OCI-LY7 (cell line): ENCODE measurements at regions not wholly inside any gene's neighbourhood (a gene's known extent, or its start where the extent isn't known, plus 50 kb on each side); places are given as distances from the start of the nearest gene placed in this dataset.

Experiments used
- BruUV-seq: library from RNA; stranded (reverse); fragments of 400-500 nt; replicated peaks from 2 replicates; lab custom pipeline; 2021; lab: Mats Ljungman, UMichigan
- CTCF ChIA-PET: fragments of 300-600 bp; sonication (Branson Sonifier 250); formaldehyde crosslinking; loops from one replicate; lab custom pipeline; 2022; ENCODE audit warnings: antibody characterized with exemption; ENCODE audit not compliant: unreplicated experiment; lab: Charles Lee
- POLR2A ChIA-PET: fragments of 300-600 bp; sonication (Branson Sonifier 250); formaldehyde crosslinking; loops from one replicate; lab custom pipeline; 2022; ENCODE audit warnings: antibody characterized with exemption; lab: Charles Lee
- DNase-seq: peaks from one replicate; pipeline ENCODE4 v3.0.0-alpha.2; 2015; ENCODE audit warnings: low spot score
- H2AFZ ChIP-seq: fragments of 200-600 bp; sonication (generic), shearing (Covaris generic); 2 replicates; pipeline ENCODE4 v1.6.1; 2014; ENCODE audit warnings: mild to moderate bottlenecking, antibody characterized with exemption, low read length, moderate library complexity
- H3K27ac ChIP-seq: fragments of 200-600 bp; sonication (generic); 2 replicates; pipeline ENCODE4 v1.5.1; 2014; ENCODE audit warnings: mixed run types, low read depth, mild to moderate bottlenecking, moderate library complexity, low read length, inconsistent platforms; ENCODE audit not compliant: poor library complexity, severe bottlenecking
- H3K36me3 ChIP-seq: fragments of 200-600 bp; sonication (generic); 2 replicates; pipeline ENCODE4 v1.6.1; 2014; ENCODE audit warnings: mild to moderate bottlenecking, antibody characterized with exemption, low read length, moderate library complexity, mixed read lengths; ENCODE audit not compliant: insufficient read depth
- H3K4me1 ChIP-seq: fragments of 200-600 bp; sonication (generic); 2 replicates; pipeline ENCODE4 v1.5.1; 2014; ENCODE audit warnings: mild to moderate bottlenecking, low read length; ENCODE audit not compliant: insufficient read depth, poor library complexity, severe bottlenecking
- H3K4me2 ChIP-seq: fragments of 200-600 bp; sonication (generic); 2 replicates; pipeline ENCODE4 v1.6.1; 2014; ENCODE audit warnings: mild to moderate bottlenecking, low read length
- H3K4me3 ChIP-seq: fragments of 200-600 bp; sonication (generic); 2 replicates; pipeline ENCODE4 v1.5.1; 2014; ENCODE audit warnings: mild to moderate bottlenecking, low read depth, low read length; ENCODE audit not compliant: poor library complexity, severe bottlenecking
- H3K79me2 ChIP-seq: fragments of 200-600 bp; sonication (generic); 2 replicates; pipeline ENCODE4 v1.6.1; 2016; ENCODE audit warnings: low read depth, mild to moderate bottlenecking, low read length, moderate library complexity, mixed read lengths; ENCODE audit not compliant: insufficient read depth
- H3K9me2 ChIP-seq: fragments of 200-600 bp; sonication (generic); 2 replicates; pipeline ENCODE4 v1.6.1; 2016; ENCODE audit warnings: mild to moderate bottlenecking, low read length, mixed read lengths; ENCODE audit not compliant: insufficient read depth
- H3K9me3 ChIP-seq: fragments of 200-600 bp; sonication (generic); 2 replicates; pipeline ENCODE4 v1.6.1; 2014; ENCODE audit warnings: mild to moderate bottlenecking, mixed run types, low read length, mixed read lengths
- H4K20me1 ChIP-seq: fragments of 200-600 bp; sonication (generic); 2 replicates; pipeline ENCODE4 v1.6.1; 2014; ENCODE audit warnings: mild to moderate bottlenecking, antibody characterized with exemption, low read length, moderate library complexity, mixed read lengths; ENCODE audit not compliant: insufficient read depth
- EZH2phosphoT487 ChIP-seq: fragments of 200-600 bp; sonication (generic); IDR thresholded peaks from 2 replicates; pipeline ENCODE4 v1.6.1; 2018; ENCODE audit warnings: low read depth, borderline replicate concordance, mild to moderate bottlenecking, mixed run types, antibody characterized with exemption, low read length, moderate library complexity, mixed read lengths
- intact Hi-C: fragments of 100-400 bp; cut with micrococcal nuclease; formaldehyde crosslinking; loops from one replicate; pipeline ENCODE4 v1.10.0; 2022; ENCODE audit not compliant: unreplicated experiment
- TF ChIP-seq, protein P1 (sequence below): fragments of 200-600 bp; sonication (generic); conservative IDR thresholded peaks from 2 replicates; pipeline ENCODE4 v1.5.1; 2014; ENCODE audit warnings: mild to moderate bottlenecking, antibody characterized with exemption, low read length, moderate library complexity, mixed read lengths

DNA sequence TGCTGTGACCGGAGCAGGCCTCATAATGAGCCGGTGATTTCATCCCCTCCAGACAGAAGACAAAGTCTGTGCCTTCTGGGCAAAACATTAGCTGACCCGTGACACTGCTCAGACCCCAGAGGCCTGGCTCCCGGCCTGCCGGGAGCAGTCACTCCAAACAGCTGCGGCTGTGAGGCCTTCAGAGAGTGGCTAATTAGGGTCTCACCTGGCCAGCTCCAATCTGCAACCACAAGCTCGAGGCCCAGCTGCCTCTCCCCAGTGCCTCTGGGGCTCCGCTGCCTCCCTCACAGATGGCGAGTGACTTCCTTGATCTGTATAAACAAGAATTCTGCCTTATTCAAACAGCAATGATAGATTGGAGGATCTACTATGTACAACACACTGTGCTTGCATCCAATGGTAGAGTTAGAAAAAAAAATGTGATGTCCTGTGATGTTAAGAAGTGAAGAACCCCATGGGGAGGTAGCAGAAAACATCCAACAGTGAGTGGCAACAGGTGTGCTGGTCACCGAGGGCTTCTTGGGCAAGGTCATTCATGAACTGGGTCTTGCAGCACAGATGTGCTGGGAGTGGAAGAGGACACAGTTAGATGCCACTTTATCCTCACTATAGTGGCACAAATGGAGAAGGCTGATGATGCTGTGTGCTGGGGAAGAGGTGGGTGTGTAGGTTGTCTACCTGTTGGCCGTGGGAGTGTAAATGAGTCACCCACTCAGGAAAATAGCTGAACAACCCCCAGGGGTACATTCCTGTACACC is 98.2 kb upstream of the ASAP2 start:
- no peak for DNase-seq
- Histone ChIP-seq H3K27ac (no peak overlapping the region), H2AFZ (no peak overlapping the region), H4K20me1 (no peaks in the 10 kb centered on the region), H3K4me3 (no peak overlapping the region), H3K36me3 (no peaks in the 10 kb centered on the region), H3K4me1 (no peaks in the 10 kb centered on the region), H3K79me2 (no peaks in the 10 kb centered on the region), H3K4me2 (no peak overlapping the region), H3K9me3 (no peaks in the 10 kb centered on the region), H3K9me2 (no peaks in the 10 kb centered on the region)
- ChIA-PET CTCF (no interaction called here), POLR2A (no interaction called here)
- no TSS peak for BruUV-seq
- no peak for TF ChIP-seq EZH2phosphoT487
- TF ChIP-seq, protein P1, sequence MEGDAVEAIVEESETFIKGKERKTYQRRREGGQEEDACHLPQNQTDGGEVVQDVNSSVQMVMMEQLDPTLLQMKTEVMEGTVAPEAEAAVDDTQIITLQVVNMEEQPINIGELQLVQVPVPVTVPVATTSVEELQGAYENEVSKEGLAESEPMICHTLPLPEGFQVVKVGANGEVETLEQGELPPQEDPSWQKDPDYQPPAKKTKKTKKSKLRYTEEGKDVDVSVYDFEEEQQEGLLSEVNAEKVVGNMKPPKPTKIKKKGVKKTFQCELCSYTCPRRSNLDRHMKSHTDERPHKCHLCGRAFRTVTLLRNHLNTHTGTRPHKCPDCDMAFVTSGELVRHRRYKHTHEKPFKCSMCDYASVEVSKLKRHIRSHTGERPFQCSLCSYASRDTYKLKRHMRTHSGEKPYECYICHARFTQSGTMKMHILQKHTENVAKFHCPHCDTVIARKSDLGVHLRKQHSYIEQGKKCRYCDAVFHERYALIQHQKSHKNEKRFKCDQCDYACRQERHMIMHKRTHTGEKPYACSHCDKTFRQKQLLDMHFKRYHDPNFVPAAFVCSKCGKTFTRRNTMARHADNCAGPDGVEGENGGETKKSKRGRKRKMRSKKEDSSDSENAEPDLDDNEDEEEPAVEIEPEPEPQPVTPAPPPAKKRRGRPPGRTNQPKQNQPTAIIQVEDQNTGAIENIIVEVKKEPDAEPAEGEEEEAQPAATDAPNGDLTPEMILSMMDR: no peak
- intact Hi-C loops: no loop called here

DNA sequence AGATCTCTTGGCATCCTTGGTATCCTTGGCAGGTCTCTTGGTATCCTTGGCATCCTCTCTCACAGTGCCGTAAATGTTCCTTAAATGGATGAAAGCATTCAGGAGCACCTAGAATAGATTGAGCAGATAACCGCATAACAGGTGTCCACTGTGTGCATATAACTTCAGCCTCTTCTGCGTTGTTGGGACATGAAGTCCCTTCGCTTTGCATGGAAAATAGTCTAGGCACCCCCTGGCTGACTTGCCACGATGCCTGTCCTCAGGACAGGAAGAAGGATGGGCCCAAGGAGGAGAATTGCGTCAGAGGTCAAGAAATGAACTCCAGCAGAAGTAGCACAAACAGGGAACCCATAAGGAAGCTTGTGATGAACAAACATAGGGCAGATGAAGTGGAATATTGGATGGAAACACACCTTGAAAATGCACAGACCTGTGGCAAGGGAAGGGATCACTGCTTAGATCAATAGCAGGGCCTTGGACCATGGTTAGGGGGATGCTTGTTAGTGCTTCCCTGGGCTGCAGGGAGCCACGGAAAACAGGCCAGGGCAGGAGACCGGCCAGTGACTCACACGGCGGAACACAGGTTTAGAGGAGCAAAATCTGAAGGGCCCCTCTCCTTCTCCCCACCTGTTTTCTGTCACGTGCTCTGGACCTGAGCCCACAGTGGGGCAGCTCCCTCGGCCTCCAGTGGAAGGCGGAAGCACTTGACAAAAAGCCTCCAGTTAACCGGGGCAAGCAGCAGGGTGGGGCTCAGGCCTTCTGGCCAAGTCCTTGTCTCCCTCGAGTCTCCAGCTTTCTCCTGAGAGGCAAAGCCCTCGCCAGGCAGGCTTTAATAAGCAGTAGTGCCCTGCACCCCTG is 99.2 kb upstream of the ASAP2 start:
- no peaks in the 10 kb centered on the region for H3K79me2 ChIP-seq
- no peak overlapping the region for H3K27ac ChIP-seq
- DNase-seq: no peak
- TF ChIP-seq, protein P1: no peak
- no peak for TF ChIP-seq EZH2phosphoT487
- H3K9me3 ChIP-seq: no peaks in the 10 kb centered on the region
- ChIA-PET POLR2A (interaction anchor here (1.1 kb wide), 1 partner anchor 15 kb away, joined by 3 read pairs; no protein-coding TSS in a partner anchor), CTCF (no interaction called here)
- BruUV-seq: no TSS peak
- no peaks in the 10 kb centered on the region for H3K9me2 ChIP-seq
- intact Hi-C loops: no loop called here
- no peaks in the 10 kb centered on the region for H3K36me3 ChIP-seq
- H3K4me3 ChIP-seq: no peak overlapping the region
- H2AFZ ChIP-seq: no peak overlapping the region
- H4K20me1 ChIP-seq: no peaks in the 10 kb centered on the region
- H3K4me2 ChIP-seq: no peak overlapping the region
- H3K4me1 ChIP-seq: no peaks in the 10 kb centered on the region
